22Rv1 (cell line): ENCODE measurements at regions not wholly inside any gene's neighbourhood (a gene's known extent, or its start where the extent isn't known, plus 50 kb on each side); places are given as distances from the start of the nearest gene placed in this dataset.
"Not testable (repeated sequence)": the region's sequence is repeated elsewhere in the genome, so short reads cannot be mapped to it uniquely, and the experiment has no call there.

Experiments used
- H3K27ac ChIP-seq: fragments of 450-650 bp; 2 replicates; pipeline ENCODE4 v1.5.1; 2017
- CTCF ChIP-seq: fragments of 450-650 bp; IDR thresholded peaks from 2 replicates; pipeline ENCODE4 v1.5.1; 2017; ENCODE audit warnings: mild to moderate bottlenecking
- ZFX ChIP-seq: fragments of 450-650 bp; IDR thresholded peaks from 2 replicates; pipeline ENCODE4 v1.6.1; 2017; ENCODE audit warnings: antibody characterized with exemption, borderline replicate concordance

DNA sequence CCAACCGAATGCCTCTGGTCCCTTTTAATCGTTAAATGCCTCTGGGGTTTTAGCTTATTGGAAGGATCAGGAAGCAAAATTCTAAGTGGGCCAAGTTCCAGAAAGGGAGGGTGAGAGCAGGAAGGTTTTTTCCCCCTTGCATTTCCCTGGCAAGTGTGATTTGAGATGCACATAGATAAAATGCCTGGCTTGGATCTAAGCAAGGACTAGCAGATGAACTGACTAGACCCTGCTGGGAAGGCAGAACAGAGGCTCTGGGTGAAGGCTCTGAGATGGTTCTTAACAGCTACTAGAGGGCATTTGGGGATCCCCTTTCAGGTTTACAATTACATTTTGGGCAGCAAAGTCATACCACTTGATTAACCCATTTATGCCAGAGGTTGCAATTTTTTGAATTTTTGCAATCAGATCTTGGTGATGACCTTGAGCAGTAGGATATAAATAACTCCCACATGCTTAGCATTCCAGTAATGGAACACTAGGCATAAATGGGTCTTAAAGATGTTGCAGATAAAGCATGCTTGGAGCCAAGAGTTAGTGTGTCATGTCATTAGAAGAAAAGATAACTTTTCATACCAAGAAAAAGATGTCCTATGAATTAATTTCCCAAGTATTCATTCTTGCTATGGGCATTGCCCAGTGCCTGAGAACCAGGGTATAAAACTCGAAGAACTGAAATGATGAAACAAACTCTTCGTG, 205.9 kb downstream of the SEC23IP start:
- TF ChIP-seq ZFX (no peak), CTCF (no peak)
- peak overlapping the region; percentile 41; the same call in 1 of the 2 replicates for H3K27ac ChIP-seq

GRCh38 chr10:120103738-120104560, 211.4 kb downstream of the SEC23IP start:
- H3K27ac ChIP-seq, result no peak overlapping the region
- no peak for TF ChIP-seq ZFX
- no peak for TF ChIP-seq CTCF

GRCh38 chr10:120105001-120105400, 212.5 kb downstream of the SEC23IP start:
- TF ChIP-seq ZFX (no peak), CTCF (no peak)
- H3K27ac ChIP-seq, result no peak overlapping the region

- no peak for TF ChIP-seq ZFX
- no peak for TF ChIP-seq CTCF
- no peak overlapping the region for H3K27ac ChIP-seq
Measured at GRCh38 chr10:120105492-120105891, 213.0 kb downstream of the SEC23IP start.

- TF ChIP-seq ZFX (no peak), CTCF (no peak)
- no peak overlapping the region for H3K27ac ChIP-seq
Measured at GRCh38 chr10:120108916-120109315, 216.4 kb downstream of the SEC23IP start.

- not testable (repeated sequence) for H3K27ac ChIP-seq
Measured at GRCh38 chr10:120109725-120110124, 217.2 kb downstream of the SEC23IP start.

- no peak for TF ChIP-seq ZFX
- no peak for TF ChIP-seq CTCF
- no peak overlapping the region for H3K27ac ChIP-seq
Measured at GRCh38 chr10:120110196-120110595, 217.7 kb downstream of the SEC23IP start.
